ENCODE measurements at regions not wholly inside any gene's neighbourhood (a gene's known extent, or its start where the extent isn't known, plus 50 kb on each side); places are given as distances from the start of the nearest gene placed in this dataset.

DNA sequence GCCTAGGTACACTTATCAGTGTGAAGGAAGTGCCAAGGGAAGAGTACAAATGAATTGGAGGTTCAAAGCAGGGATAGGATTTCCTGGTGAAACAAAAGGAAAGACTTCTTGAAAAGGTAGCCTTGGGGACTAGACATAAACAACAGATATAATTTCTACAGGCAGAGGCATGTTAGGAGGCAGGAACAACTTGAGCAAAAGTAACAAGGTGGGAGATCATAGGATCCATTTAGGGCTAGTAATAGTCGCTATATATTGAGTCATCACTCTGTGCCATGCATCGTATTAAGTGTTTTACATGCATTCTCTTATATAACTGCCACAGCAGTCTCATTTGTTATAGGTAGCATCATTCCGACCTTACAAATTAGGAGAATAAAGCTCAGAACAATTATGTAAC is 98.3 kb upstream of the EOLA2 start:
- Histone ChIP-seq H3K4me3 (no peak overlapping the region), H3K4me1 (replicated peaks in 1 of 2) (no peaks in the 10 kb centered on the region), H3K27ac (no peak overlapping the region)
- 0 to 100% (median 63%) methylated on average over 1 to 2 of the region's 3 CpGs; no CpG with 5 or more reads in 5 of the 10 experiments for WGBS, 10 experiments
- no peak for ATAC-seq (replicated peaks in 6 of 8)
- in situ Hi-C loops (cut with MboI; ENCODE audit: low pct_unique_long_range_greater_than_20kb in 2 of 9, low sequenced_read_pairs in 9 of 9, unreplicated experiment in 9 of 9), result no loop called here

- Histone ChIP-seq H3K4me3 (no peak overlapping the region), H3K4me1 (replicated peaks in 1 of 2) (no peaks in the 10 kb centered on the region), H3K27ac (no peak overlapping the region)
- no peak for ATAC-seq (replicated peaks in 6 of 8)
- in situ Hi-C loops (cut with MboI; ENCODE audit: low pct_unique_long_range_greater_than_20kb in 2 of 9, low sequenced_read_pairs in 9 of 9, unreplicated experiment in 9 of 9), result no loop called here
- 0 to 38% (median 35%) methylated on average over 1 to 2 of the region's 2 CpGs; no CpG with 5 or more reads in 6 of the 10 experiments for WGBS, 10 experiments
These were observed 98.8 kb upstream of the EOLA2 start for GRCh38 chrX:150037041-150037440.

DNA sequence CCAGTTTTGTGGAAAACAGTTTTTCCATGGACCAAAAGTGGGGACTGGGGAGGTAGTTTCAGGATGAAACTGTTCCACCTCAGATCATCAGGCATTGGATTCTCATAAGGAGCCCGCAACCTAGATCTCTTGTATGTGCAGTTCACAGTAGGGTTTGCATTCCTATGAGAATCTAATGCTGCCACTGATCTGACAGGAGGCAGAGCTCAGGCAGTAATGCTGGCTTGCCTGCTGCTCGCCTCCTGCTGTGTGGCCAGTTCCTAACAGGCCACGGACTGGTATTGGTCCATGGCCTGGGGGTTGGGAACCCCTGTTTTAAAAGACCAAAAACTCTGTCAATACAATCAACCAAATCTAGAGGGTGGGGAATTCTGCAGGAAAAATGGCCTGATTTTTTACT is 100.0 kb upstream of the EOLA2 start:
- 52 to 100% (median 70%) methylated on average over 1 to 3 of the region's 3 CpGs; no CpG with 5 or more reads in 6 of the 10 experiments for WGBS, 10 experiments
- Histone ChIP-seq H3K4me1 (replicated peaks in 1 of 2) (no peaks in the 10 kb centered on the region), H3K4me3 (no peak overlapping the region), H3K27ac (no peak overlapping the region)
- in situ Hi-C loops (cut with MboI; ENCODE audit: low pct_unique_long_range_greater_than_20kb in 2 of 9, low sequenced_read_pairs in 9 of 9, unreplicated experiment in 9 of 9), result no loop called here
- ATAC-seq (replicated peaks in 6 of 8), result no peak

- ATAC-seq (replicated peaks in 6 of 8), result no peak
- H3K27ac ChIP-seq, result no peak overlapping the region
- no peak overlapping the region for H3K4me3 ChIP-seq
- 9 to 100% (median 90%) methylated on average over 1 of the region's 1 CpG; no CpG with 5 or more reads in 3 of the 10 experiments for WGBS, 10 experiments
- in situ Hi-C loops (cut with MboI; ENCODE audit: low pct_unique_long_range_greater_than_20kb in 2 of 9, low sequenced_read_pairs in 9 of 9, unreplicated experiment in 9 of 9), result no loop called here
- no peaks in the 10 kb centered on the region for H3K4me1 ChIP-seq (replicated peaks in 1 of 2)
These were observed 100.8 kb upstream of the EOLA2 start for GRCh38 chrX:150038986-150039599.

- no peak for ATAC-seq (replicated peaks in 6 of 8)
- H3K4me1 ChIP-seq (replicated peaks in 1 of 2), result no peaks in the 10 kb centered on the region
- no peak overlapping the region for H3K27ac ChIP-seq
- 85 to 100% (median 100%) methylated on average over 2 of the region's 2 CpGs; no CpG with 5 or more reads in 7 of the 10 experiments for WGBS, 10 experiments
- no peak overlapping the region for H3K4me3 ChIP-seq
- in situ Hi-C loops (cut with MboI; ENCODE audit: low pct_unique_long_range_greater_than_20kb in 2 of 9, low sequenced_read_pairs in 9 of 9, unreplicated experiment in 9 of 9), result no loop called here
These were observed 102.9 kb upstream of the EOLA2 start for GRCh38 chrX:150041208-150041607.

DNA sequence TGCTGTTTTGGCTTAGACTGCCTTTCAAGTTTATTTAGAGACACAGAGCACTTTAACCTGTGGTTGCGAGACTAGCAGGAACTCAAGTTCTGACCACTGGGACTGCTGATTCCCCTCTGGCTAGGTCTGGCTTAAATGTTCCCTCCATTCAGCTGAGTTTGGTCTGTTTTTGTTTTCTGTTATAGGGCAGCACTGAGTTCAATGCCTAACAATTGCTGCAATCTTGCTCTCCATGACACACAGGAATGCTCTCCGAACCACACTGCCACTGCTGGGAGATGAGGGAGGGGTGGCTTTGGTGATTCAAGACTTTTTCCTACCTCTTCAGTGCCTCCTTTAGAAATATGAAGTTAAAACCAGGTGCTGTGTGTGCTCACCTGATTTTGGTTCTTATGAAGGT is 106.3 kb upstream of the EOLA2 start:
- Histone ChIP-seq H3K4me3 (no peak overlapping the region), H3K4me1 (replicated peaks in 1 of 2) (no peaks in the 10 kb centered on the region), H3K27ac (no peak overlapping the region)
- ATAC-seq (replicated peaks in 6 of 8), result no peak
- 17 to 28% methylated on average over 1 to 2 of the region's 2 CpGs; no CpG with 5 or more reads in 8 of the 10 experiments for WGBS, 10 experiments
- in situ Hi-C loops (cut with MboI; ENCODE audit: low pct_unique_long_range_greater_than_20kb in 2 of 9, low sequenced_read_pairs in 9 of 9, unreplicated experiment in 9 of 9), result no loop called here

- Histone ChIP-seq H3K4me1 (replicated peaks in 1 of 2) (no peaks in the 10 kb centered on the region), H3K4me3 (no peak overlapping the region), H3K27ac (no peak overlapping the region)
- in situ Hi-C loops (cut with MboI; ENCODE audit: low pct_unique_long_range_greater_than_20kb in 2 of 9, low sequenced_read_pairs in 9 of 9, unreplicated experiment in 9 of 9), result no loop called here
- ATAC-seq (replicated peaks in 6 of 8), result no peak
- 20 to 100% (median 60%) methylated on average over 1 to 3 of the region's 4 CpGs; no CpG with 5 or more reads in 5 of the 10 experiments for WGBS, 10 experiments
These were observed 109.5 kb upstream of the EOLA2 start for GRCh38 chrX:150047818-150048217.

- ATAC-seq (replicated peaks in 6 of 8), result no peak
- in situ Hi-C loops (cut with MboI; ENCODE audit: low pct_unique_long_range_greater_than_20kb in 2 of 9, low sequenced_read_pairs in 9 of 9, unreplicated experiment in 9 of 9), result no loop called here
- H3K4me1 ChIP-seq (replicated peaks in 1 of 2), result no peaks in the 10 kb centered on the region
- 40 to 80% (median 51%) methylated on average over 1 to 2 of the region's 2 CpGs; no CpG with 5 or more reads in 7 of the 10 experiments for WGBS, 10 experiments
- no peak overlapping the region for H3K27ac ChIP-seq
- no peak overlapping the region for H3K4me3 ChIP-seq
These were observed 111.4 kb upstream of the EOLA2 start for GRCh38 chrX:150049647-150050046.

DNA sequence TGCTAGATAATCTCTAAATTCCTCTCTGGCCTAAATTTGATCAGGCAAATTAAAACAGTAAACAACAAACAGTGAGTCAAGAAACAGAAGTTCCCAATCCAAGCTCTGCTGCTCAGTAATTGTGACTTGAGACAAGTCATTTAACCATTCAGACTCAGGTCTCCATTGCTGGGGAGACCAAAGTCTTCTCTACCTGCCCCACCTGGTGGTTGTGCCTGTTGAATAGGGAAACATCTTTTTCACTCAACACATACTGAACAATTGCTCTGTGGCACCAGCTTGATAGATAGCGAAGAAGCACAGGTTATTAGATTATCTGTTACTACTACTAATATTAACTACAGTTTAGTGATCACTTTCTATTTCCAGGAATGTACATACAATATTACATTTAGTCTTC is 112.1 kb upstream of the EOLA2 start:
- no peak for ATAC-seq (replicated peaks in 6 of 8)
- 60 to 100% methylated on average over 1 of the region's 1 CpG; no CpG with 5 or more reads in 8 of the 10 experiments for WGBS, 10 experiments
- no peaks in the 10 kb centered on the region for H3K4me1 ChIP-seq (replicated peaks in 1 of 2)
- H3K4me3 ChIP-seq, result no peak overlapping the region
- H3K27ac ChIP-seq, result no peak overlapping the region
- in situ Hi-C loops (cut with MboI; ENCODE audit: low pct_unique_long_range_greater_than_20kb in 2 of 9, low sequenced_read_pairs in 9 of 9, unreplicated experiment in 9 of 9), result no loop called here

DNA sequence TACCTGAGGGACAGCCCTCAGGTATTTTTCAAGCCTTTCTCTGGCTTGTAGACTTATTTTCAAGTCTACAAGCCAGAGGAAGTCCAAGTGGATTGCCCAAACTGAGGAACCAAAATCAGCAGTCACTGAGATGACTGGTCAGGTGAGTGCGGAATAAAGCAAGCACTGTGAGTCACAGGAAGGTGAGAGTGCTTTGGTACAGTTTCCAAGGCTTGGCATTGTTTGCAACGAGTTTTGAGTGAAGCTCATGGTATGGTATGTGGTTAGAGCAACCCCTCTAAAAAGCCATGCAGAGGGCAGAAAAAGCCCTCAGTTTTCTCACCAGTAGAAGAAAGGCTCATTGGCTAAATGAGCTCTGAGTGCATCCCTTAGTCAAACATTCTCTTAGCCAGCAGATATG is 112.8 kb upstream of the EOLA2 start:
- Histone ChIP-seq H3K4me1 (replicated peaks in 1 of 2) (no peaks in the 10 kb centered on the region), H3K4me3 (no peak overlapping the region), H3K27ac (no peak overlapping the region)
- ATAC-seq (replicated peaks in 6 of 8), result no peak
- in situ Hi-C loops (cut with MboI; ENCODE audit: low pct_unique_long_range_greater_than_20kb in 2 of 9, low sequenced_read_pairs in 9 of 9, unreplicated experiment in 9 of 9), result no loop called here
- 17 to 100% (median 60%) methylated on average over 1 to 2 of the region's 2 CpGs; no CpG with 5 or more reads in 5 of the 10 experiments for WGBS, 10 experiments

DNA sequence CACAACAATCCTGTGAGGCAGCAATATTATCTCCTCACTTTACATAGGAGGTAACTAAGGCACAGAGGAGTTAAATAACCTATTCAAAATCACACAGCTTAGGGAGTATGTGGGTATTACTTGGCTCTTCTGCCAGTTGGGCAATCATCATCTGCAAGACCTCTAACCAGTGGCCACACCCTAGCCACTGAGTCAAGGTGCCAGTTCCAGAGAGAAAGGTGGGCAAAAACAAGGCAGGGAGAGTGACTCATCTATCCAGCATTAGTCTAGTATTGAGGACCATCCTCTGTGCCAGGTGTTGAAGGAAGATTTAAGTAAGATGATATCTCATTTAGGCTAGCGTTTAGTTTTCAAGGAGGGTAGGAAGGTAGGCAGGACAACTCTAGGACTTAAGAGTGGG is 113.9 kb upstream of the EOLA2 start:
- H3K27ac ChIP-seq, result no peak overlapping the region
- ATAC-seq (replicated peaks in 6 of 8), result no peak
- H3K4me3 ChIP-seq, result no peak overlapping the region
- no peaks in the 10 kb centered on the region for H3K4me1 ChIP-seq (replicated peaks in 1 of 2)
- 60 to 100% (median 83%) methylated on average over 1 of the region's 1 CpG; no CpG with 5 or more reads in 7 of the 10 experiments for WGBS, 10 experiments
- in situ Hi-C loops (cut with MboI; ENCODE audit: low pct_unique_long_range_greater_than_20kb in 2 of 9, low sequenced_read_pairs in 9 of 9, unreplicated experiment in 9 of 9), result no loop called here

DNA sequence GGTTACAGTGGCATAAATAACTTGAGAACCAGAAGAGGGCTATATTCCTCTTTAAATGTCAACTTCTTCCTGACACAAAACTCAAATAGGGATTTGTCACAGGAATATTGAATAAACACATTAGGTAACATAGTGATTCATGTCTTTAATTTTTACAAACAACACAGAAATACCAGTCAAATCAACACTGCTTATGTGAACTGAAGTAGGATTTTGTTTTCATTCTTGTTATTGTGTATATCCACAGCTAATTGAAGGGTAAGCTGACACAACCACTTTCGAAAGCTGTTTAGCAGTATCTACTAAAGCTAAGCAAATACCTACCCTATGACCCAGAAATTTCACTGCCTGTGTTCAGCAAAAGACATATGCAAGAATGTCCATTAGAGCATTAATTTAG is 120.4 kb upstream of the EOLA2 start:
- ATAC-seq (replicated peaks in 6 of 8), result no peak
- Histone ChIP-seq H3K4me3 (no peak overlapping the region), H3K27ac (no peak overlapping the region), H3K4me1 (replicated peaks in 1 of 2) (peaks cover 0 to 5% of the 10 kb centered on the region in 2 donors)
- in situ Hi-C loops (cut with MboI; ENCODE audit: low pct_unique_long_range_greater_than_20kb in 2 of 9, low sequenced_read_pairs in 9 of 9, unreplicated experiment in 9 of 9), result no loop called here
- WGBS, 10 experiments, result 44 to 53% methylated on average over 1 of the region's 1 CpG; no CpG with 5 or more reads in 8 of the 10 experiments

- Histone ChIP-seq H3K4me3 (no peak overlapping the region), H3K27ac (no peak overlapping the region), H3K4me1 (replicated peaks in 1 of 2) (peaks cover 0 to 5% of the 10 kb centered on the region in 2 donors)
- ATAC-seq (replicated peaks in 6 of 8), result no peak
- in situ Hi-C loops (cut with MboI; ENCODE audit: low pct_unique_long_range_greater_than_20kb in 2 of 9, low sequenced_read_pairs in 9 of 9, unreplicated experiment in 9 of 9), result no loop called here
- WGBS, 10 experiments, result 60 to 100% (median 100%) methylated on average over 1 to 5 of the region's 7 CpGs; no CpG with 5 or more reads in 7 of the 10 experiments
These were observed 122.1 kb upstream of the EOLA2 start for GRCh38 chrX:150060406-150060805.
